ENCODE measurements at regions not wholly inside any gene's neighbourhood (a gene's known extent, or its start where the extent isn't known, plus 50 kb on each side); places are given as distances from the start of the nearest gene placed in this dataset.

GRCh38 chr3:161423911-161424522 is 52.7 kb upstream of the SPTSSB start:
- peak; percentile 62 to 82 (median 73) for TF ChIP-seq CTCF (IDR thresholded peaks at IDR 0.05)
- no peak for TF ChIP-seq POLR2A (IDR thresholded peaks at IDR 0.05)
- intact Hi-C loops (cut with DNase I; ENCODE audit: low total_unique reads) = no loop called here
- Histone ChIP-seq H3K27me3 (no peaks in the 10 kb centered on the region), H3K9me3 (no peaks in the 10 kb centered on the region), H3K4me3 (no peak overlapping the region), H3K27ac (no peak overlapping the region), H3K4me1 (no peaks in the 10 kb centered on the region), H3K36me3 (no peaks in the 10 kb centered on the region)
- DNase-seq = no peak

GRCh38 chr3:161422171-161422700 is 50.9 kb upstream of the SPTSSB start:
- intact Hi-C loops (cut with DNase I; ENCODE audit: low total_unique reads) = no loop called here
- H3K27me3 ChIP-seq = no peaks in the 10 kb centered on the region
- H3K4me3 ChIP-seq = no peak overlapping the region
- no peaks in the 10 kb centered on the region for H3K36me3 ChIP-seq
- no peaks in the 10 kb centered on the region for H3K4me1 ChIP-seq
- TF ChIP-seq POLR2A (IDR thresholded peaks at IDR 0.05) (no peak), CTCF (IDR thresholded peaks at IDR 0.05) (no peak)
- no peaks in the 10 kb centered on the region for H3K9me3 ChIP-seq
- H3K27ac ChIP-seq = no peak overlapping the region
- DNase-seq = no peak
